ENCODE measurements at regions not wholly inside any gene's neighbourhood (a gene's known extent, or its start where the extent isn't known, plus 50 kb on each side); places are given as distances from the start of the nearest gene placed in this dataset.

- TF ChIP-seq CTCF (IDR thresholded peaks at IDR 0.05): no peak
- no peak for TF ChIP-seq POLR2A (IDR thresholded peaks at IDR 0.05)
- TF ChIP-seq POLR2AphosphoS5 (IDR thresholded peaks at IDR 0.05): no peak
- no peak for TF ChIP-seq EP300 (IDR thresholded peaks at IDR 0.05)
Observed at GRCh38 chr6:115055579-115055978, 712.8 kb upstream of the HS3ST5 start.
